ENCODE measurements at regions not wholly inside any gene's neighbourhood (a gene's known extent, or its start where the extent isn't known, plus 50 kb on each side); places are given as distances from the start of the nearest gene placed in this dataset.

- no peak for TF ChIP-seq CTCF (IDR thresholded peaks at IDR 0.05; ENCODE audit: insufficient read depth, low read length)
- no peak for TF ChIP-seq POLR2AphosphoS5 (IDR thresholded peaks at IDR 0.05; ENCODE audit: low read depth)
- TF ChIP-seq REST (IDR thresholded peaks at IDR 0.05; ENCODE audit: insufficient replicate concordance, low read depth), result no peak
- TF ChIP-seq GABPA (IDR thresholded peaks at IDR 0.05; ENCODE audit: low read depth), result no peak
Observed at GRCh38 chr4:42824278-42824977, 68.1 kb upstream of the GRXCR1 start.
